PC-9 (cell line): ENCODE measurements at regions not wholly inside any gene's neighbourhood (a gene's known extent, or its start where the extent isn't known, plus 50 kb on each side); places are given as distances from the start of the nearest gene placed in this dataset.

ENCODE experiments used
- BruUV-seq: library from RNA; stranded (reverse); fragments of 400-500 nt; replicated peaks from 2 replicates; lab custom pipeline; 2021; lab: Mats Ljungman, UMichigan
- CTCF ChIA-PET: fragments of 300-600 bp; sonication (Branson Sonifier 250); formaldehyde crosslinking; loops from one replicate; lab custom pipeline; 2022; ENCODE audit warnings: antibody characterized with exemption; lab: Charles Lee
- POLR2A ChIA-PET: fragments of 300-600 bp; sonication (Branson Sonifier 250); formaldehyde crosslinking; loops from one replicate; lab custom pipeline; 2022; ENCODE audit warnings: antibody characterized with exemption; ENCODE audit not compliant: unreplicated experiment; lab: Charles Lee
- DNase-seq, 2 experiments: peaks; one replicate each; pipeline versions ENCODE4 v3.0.0 to v3.0.0-alpha.2; 2015 to 2022; ENCODE audit warnings: mixed read lengths in 1 of 2
- H2AFZ ChIP-seq: fragments of 200-600 bp; sonication (generic); 2 replicates; pipeline ENCODE4 v1.8.1; 2017; ENCODE audit warnings: antibody characterized with exemption
- H3F3A ChIP-seq: fragments of 200-600 bp; sonication (generic); 2 replicates; pipeline ENCODE4 v1.8.1; 2017; ENCODE audit warnings: antibody characterized with exemption, mild to moderate bottlenecking, low read depth; ENCODE audit not compliant: insufficient read depth
- H3K27ac ChIP-seq: fragments of 200-600 bp; sonication (generic); 2 replicates; pipeline ENCODE4 v1.6.1; 2016; ENCODE audit warnings: mixed run types
- H3K27me3 ChIP-seq: fragments of 200-600 bp; sonication (generic); 2 replicates; pipeline ENCODE4 v1.6.1; 2016; ENCODE audit warnings: low read depth, mixed run types; ENCODE audit not compliant: insufficient read depth
- H3K36me3 ChIP-seq: fragments of 200-600 bp; sonication (generic); 2 replicates; pipeline ENCODE4 v1.6.1; 2016; ENCODE audit warnings: low read depth, mixed run types
- H3K4me1 ChIP-seq: fragments of 200-600 bp; sonication (generic); replicated peaks from 2 replicates; pipeline ENCODE4 v1.6.1; 2016; ENCODE audit warnings: mixed run types; ENCODE audit not compliant: insufficient read depth
- H3K4me2 ChIP-seq: fragments of 200-600 bp; sonication (generic); 2 replicates; pipeline ENCODE4 v1.6.1; 2017; ENCODE audit warnings: mixed run types
- H3K4me3 ChIP-seq: fragments of 200-600 bp; sonication (generic); 2 replicates; pipeline ENCODE4 v1.6.1; 2016; ENCODE audit warnings: mixed run types
- H3K79me2 ChIP-seq: fragments of 200-600 bp; sonication (generic); 2 replicates; pipeline ENCODE4 v1.6.1; 2017; ENCODE audit warnings: low read depth, mixed run types
- H3K9me2 ChIP-seq: fragments of 200-600 bp; sonication (generic); 2 replicates; pipeline ENCODE4 v1.8.1; 2017; ENCODE audit warnings: mild to moderate bottlenecking; ENCODE audit not compliant: insufficient read depth
- H3K9me3 ChIP-seq: fragments of 200-600 bp; sonication (generic); 2 replicates; pipeline ENCODE4 v1.8.1; 2016; ENCODE audit warnings: low read depth; ENCODE audit not compliant: insufficient read depth
- H4K20me1 ChIP-seq: fragments of 200-600 bp; sonication (generic); 2 replicates; pipeline ENCODE4 v1.8.1; 2017; ENCODE audit not compliant: insufficient read depth
- CTCF ChIP-seq: fragments of 200-600 bp; sonication (generic); conservative IDR thresholded peaks from 2 replicates; pipeline ENCODE4 v1.6.1; 2017; ENCODE audit warnings: mixed run types, antibody characterized with exemption, mild to moderate bottlenecking, moderate library complexity
- EZH2 ChIP-seq: fragments of 200-600 bp; sonication (generic); IDR thresholded peaks from 2 replicates; pipeline ENCODE4 v1.8.0; 2017; ENCODE audit warnings: antibody characterized with exemption, low read depth
- intact Hi-C: fragments of 100-400 bp; cut with micrococcal nuclease; formaldehyde crosslinking; loops from one replicate; pipeline ENCODE4 v1.10.0; 2022; ENCODE audit not compliant: unreplicated experiment

- 0 out of 2 replicates have a peak overlapping the region, but pooled peaks have one; percentile 7 for H2AFZ ChIP-seq
- no peaks in the 10 kb centered on the region for H3K36me3 ChIP-seq
- no peak for DNase-seq
- H3K4me3 ChIP-seq, result no peak overlapping the region
- ChIA-PET POLR2A (interaction anchor here (0.7 kb wide), 1 partner anchor 1889 kb away, joined by 4 read pairs; no protein-coding TSS in a partner anchor), CTCF (interaction anchor here (0.6 kb wide), 1 partner anchor 29 kb away, joined by 3 read pairs; no protein-coding TSS in a partner anchor)
- no peak overlapping the region for H3K27ac ChIP-seq
- H3K4me2 ChIP-seq, result no peak overlapping the region
- no peaks in the 10 kb centered on the region for H3K4me1 ChIP-seq
- no peaks in the 10 kb centered on the region for H4K20me1 ChIP-seq
- no peaks in the 10 kb centered on the region for H3K27me3 ChIP-seq
- TF ChIP-seq CTCF (no peak), EZH2 (no peak)
- H3K79me2 ChIP-seq, result no peaks in the 10 kb centered on the region
- H3K9me2 ChIP-seq, result no peaks in the 10 kb centered on the region
- no peaks in the 10 kb centered on the region for H3F3A ChIP-seq
- no TSS peak for BruUV-seq
- no peaks in the 10 kb centered on the region for H3K9me3 ChIP-seq
- intact Hi-C loops, result no loop called here
Observed at GRCh38 chr2:184338771-184339170, 259.6 kb upstream of the ZNF804A start.

DNA sequence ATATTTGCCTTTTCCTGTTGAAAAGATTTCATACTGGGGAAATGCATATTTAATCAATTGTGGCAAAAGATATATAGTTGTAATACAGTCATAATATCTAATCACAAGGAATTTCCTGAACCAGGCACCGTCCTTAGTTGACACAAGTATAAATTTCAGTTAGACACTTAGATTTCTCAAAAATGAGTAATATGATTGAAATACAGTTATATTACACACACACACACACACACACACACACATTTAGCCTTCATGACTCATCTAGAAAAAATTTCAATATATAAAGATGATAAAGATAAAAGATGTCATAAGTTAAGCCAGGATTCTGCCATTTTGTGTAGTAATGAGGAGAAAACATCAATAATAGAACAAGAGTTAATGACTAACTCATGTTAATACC, 258.4 kb upstream of the ZNF804A start:
- Histone ChIP-seq H3K4me3 (no peak overlapping the region), H3K27me3 (no peaks in the 10 kb centered on the region), H3K27ac (no peak overlapping the region), H3K9me3 (no peaks in the 10 kb centered on the region), H3K4me2 (no peak overlapping the region), H3F3A (no peaks in the 10 kb centered on the region), H3K36me3 (no peaks in the 10 kb centered on the region), H3K4me1 (no peaks in the 10 kb centered on the region), H3K9me2 (no peaks in the 10 kb centered on the region), H2AFZ (no peak overlapping the region), H4K20me1 (no peaks in the 10 kb centered on the region), H3K79me2 (no peaks in the 10 kb centered on the region)
- intact Hi-C loops, result no loop called here
- no peak for DNase-seq
- CTCF ChIA-PET, result no interaction called here
- POLR2A ChIA-PET, result no interaction called here
- TF ChIP-seq EZH2 (no peak), CTCF (no peak)
- no TSS peak for BruUV-seq

DNA sequence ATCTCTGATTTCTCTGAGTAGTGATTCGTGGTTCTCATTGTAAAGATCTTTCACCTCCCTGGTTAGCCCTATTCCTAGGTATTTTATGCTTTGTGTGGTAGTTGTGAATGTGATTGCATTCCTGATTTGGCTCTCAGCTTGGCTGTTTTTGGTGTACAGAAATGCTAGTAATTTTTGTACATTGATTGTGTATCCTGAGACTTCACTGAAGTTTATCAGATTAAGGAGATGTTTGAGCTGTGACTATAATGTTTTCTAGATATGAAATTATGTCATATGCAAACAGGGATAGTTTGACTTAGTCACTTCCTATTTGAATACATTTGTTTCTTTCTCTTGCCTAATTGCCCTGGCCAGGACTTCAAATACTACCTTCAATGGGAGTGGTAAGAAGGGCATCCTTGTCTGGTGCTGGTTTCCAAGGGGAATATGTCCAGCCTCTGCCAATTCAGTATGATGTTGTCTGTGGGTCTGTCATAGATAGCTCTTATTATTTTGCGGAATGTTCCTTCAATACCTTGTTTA, 251.9 kb upstream of the ZNF804A start:
- Histone ChIP-seq H4K20me1 (no peaks in the 10 kb centered on the region), H3K36me3 (no peaks in the 10 kb centered on the region), H3K9me2 (peaks cover 3% of the 10 kb centered on the region; the same call in 1 of the 2 replicates), H3K4me2 (no peak overlapping the region), H3K9me3 (no peaks in the 10 kb centered on the region; the same call in 1 of the 2 replicates), H3K27ac (no peak overlapping the region), H3K4me3 (no peak overlapping the region), H3F3A (no peaks in the 10 kb centered on the region), H2AFZ (no peak overlapping the region), H3K27me3 (no peaks in the 10 kb centered on the region), H3K4me1 (no peaks in the 10 kb centered on the region), H3K79me2 (no peaks in the 10 kb centered on the region)
- ChIA-PET CTCF (no interaction called here), POLR2A (no interaction called here)
- no TSS peak for BruUV-seq
- DNase-seq, result no peak
- TF ChIP-seq EZH2, result no peak
- TF ChIP-seq CTCF, result no peak
- intact Hi-C loops, result no loop called here
